Endometrial microvascular endothelial cells (primary cell): ENCODE measurements at regions not wholly inside any gene's neighbourhood (a gene's known extent, or its start where the extent isn't known, plus 50 kb on each side); places are given as distances from the start of the nearest gene placed in this dataset.

Source experiments
- in situ Hi-C: cut with HindIII; loops from 2 replicates; pipeline ENCODE4 v1.10.0; 2017; ENCODE audit warnings: low sequenced_read_pairs, low pct_unique_long_range_greater_than_20kb; ENCODE audit errors: inconsistent ontology term

DNA sequence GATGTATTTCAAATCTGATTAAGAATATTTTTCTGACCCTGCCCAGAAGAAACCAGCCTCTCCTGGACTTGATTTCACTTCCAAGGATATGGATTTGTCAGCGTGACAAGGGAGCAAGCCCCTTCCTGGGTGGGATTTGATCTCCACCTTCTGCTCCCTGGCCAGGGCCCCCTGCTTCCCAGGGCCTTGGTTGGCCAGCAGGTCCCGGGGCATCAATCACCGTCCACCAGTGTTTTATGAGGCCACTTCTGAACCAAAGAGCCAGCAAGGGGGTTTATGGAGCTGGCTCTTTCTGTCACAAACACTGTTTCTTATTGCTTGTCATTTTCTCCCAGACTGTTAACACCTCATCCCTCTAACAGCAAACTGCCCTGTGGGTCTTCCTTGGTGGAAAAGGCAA, 320.5 kb upstream of the SKOR2 start:
- in situ Hi-C loops, result no loop called here

DNA sequence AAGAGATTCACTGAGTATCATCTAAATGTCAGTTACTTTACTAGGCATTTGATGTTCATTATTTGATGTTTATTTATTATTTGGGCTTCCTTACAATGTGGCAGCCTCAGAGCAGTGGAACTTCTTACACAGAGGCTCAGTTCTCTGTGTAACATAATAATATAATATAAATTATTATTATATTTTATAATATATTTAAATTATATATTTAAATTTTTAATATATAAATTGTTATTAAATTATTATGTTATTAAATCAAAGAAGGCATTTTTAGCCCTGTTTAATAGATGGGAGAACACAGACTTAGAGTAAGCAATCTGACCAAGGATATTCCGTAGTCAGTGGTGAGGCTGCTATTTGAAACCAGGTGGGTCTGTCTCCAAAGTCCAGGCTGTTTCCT, 315.3 kb upstream of the SKOR2 start:
- in situ Hi-C loops, result no loop called here

DNA sequence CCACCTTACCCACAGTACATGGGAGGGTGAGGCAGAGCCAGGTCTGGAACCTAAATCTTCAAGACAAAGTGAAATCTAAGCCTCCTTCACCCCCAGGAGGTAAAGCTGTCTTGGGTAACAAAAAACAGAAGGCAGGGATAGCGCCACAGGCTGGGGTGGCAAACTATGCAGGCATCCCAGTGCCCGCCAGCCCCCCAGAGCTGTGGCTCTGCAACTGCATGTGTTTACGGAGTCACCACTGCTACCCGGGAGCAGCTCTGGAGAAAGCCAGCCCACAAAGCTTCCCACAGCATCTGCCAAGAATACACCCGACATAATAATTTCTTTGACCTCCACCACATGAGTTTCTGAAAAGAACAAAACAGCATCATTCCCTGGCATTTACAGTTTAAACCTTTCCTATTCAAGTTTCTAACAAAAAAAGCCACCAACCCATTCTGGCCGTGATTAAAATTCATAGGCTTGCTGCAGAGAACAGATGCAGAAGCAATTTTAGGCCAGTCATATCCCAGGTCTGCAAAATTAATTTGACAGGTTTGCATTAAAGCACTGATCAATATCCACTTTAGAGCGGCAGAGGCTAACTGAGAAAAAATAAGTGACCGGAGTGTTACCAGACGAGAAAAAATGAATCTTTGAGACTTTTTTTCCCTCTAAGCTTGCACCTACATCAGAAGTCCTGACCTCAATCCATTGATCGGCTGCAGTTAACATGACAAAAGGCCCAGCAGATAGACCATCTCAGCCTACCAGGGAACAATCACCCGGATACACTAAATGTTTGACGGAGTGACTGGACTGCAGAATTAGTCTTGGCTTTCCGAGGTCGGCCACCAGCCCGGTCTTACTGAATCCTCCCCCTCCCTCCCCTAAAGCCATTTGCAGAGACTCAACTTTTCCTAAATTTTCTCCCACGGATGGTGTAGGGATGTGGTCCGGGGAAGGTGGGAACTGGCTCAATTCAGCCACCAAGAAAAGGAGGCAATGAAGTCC, 309.6 kb upstream of the SKOR2 start:
- in situ Hi-C loops, result no loop called here

DNA sequence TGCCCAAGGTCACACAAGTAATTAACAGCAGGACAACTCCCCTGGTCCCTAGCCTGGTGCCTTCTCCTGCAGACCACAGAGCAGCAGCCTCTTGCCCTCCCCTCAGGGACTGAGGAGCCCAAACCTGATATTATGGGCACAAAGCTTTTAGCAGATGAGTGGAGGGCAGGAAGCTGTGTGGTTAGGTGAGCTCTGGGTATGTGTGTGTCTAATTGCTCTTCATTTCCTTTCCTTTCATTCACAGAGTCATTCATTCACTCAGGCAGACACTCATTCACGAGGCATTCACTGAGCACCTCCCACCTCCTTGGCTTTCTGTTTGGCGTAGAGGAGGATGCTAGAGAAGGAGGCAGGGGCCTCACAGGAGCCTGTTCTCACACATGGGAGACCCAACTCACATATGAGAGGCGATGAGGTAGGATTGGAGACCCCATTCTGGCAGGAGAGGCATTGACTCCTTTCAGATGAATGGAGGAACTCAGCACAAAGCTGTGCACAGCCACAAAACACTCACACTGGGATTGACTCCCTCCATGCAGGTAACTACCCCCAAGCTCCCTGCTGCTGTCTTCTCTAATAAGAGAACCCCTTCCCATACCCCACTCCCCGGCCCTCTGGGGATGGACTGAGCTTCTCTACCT, 306.8 kb upstream of the SKOR2 start:
- in situ Hi-C loops, result no loop called here

DNA sequence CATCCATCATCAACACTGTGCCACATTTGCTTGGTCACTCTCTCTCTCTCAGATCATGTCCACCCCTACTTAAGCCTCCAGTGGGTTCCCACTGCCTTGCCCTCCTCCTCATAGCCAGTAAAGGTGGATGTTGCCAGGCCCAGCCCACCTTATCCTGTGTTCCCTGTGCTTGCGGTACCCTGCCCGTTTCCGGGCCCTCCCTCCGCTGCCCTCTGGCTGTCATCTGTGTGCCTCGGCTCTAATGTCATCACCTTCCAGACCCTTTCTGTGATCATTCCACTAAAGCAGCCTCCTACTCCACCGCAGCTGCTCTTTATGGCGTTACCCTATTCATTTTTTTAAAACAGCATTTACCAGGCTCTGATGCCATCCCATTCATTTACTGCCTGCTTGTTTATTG, 305.7 kb upstream of the SKOR2 start:
- in situ Hi-C loops, result no loop called here

DNA sequence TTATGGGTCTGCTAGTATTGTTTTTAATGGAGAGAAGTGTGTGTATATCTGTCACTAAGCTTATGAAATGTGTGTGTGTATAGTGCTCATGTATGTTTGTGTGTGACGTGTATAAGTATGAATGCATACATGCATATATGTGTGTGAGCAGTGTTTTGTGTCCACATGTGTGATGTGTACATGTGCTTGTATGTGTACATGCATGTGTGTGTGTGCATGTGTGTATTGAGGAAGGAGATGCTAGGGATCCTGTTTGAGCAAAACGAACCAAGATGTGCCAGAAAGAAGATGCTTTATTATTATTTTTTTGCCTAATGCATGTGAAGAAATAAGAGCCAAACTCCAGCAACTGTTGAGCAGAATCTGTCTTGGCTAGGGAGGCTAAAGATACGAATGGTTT, 301.3 kb upstream of the SKOR2 start:
- in situ Hi-C loops, result no loop called here

DNA sequence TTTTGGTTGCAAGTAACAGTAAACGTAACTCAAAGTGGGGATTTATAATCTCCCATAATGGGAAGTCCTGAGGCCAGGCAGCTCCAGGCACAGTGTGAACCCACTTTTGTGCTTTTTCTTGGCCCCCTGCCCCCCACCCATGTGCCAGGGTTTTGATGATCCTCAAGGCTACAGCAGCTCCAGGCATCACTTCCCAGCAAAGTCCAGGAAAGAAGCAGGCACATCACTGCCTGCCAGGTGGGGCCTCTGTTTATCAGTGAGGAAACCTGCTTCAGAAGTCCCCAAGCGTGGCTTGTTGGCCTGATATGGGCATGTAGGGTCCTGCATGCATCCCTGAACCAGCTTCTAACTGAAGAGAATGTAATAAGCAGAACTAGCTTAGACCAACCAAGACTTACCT, 299.2 kb upstream of the SKOR2 start:
- in situ Hi-C loops, result no loop called here

DNA sequence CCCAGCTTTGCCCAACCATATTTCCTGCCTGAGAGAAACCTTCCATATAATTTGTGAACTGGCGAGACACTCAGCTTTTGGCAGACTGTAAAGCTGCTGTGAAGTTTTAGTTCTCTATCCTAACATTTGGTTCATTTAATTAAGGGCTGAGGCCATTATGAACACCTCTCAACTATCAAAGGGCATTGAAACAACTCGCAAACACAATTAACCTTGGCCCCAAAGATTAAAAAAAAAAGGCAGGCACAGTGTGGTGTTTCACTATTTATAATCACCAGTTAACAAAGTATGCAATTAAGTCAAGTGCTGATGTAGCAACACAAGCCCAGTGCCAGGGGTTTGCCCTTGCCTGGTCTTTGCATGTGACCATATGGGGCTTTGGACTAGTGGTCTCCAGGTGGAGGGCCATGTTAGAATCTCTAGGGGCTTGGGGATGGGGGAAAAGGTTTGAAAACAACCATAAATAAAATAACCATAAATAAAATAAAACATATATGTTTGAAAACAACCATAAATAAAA, 297.6 kb upstream of the SKOR2 start:
- in situ Hi-C loops, result no loop called here

DNA sequence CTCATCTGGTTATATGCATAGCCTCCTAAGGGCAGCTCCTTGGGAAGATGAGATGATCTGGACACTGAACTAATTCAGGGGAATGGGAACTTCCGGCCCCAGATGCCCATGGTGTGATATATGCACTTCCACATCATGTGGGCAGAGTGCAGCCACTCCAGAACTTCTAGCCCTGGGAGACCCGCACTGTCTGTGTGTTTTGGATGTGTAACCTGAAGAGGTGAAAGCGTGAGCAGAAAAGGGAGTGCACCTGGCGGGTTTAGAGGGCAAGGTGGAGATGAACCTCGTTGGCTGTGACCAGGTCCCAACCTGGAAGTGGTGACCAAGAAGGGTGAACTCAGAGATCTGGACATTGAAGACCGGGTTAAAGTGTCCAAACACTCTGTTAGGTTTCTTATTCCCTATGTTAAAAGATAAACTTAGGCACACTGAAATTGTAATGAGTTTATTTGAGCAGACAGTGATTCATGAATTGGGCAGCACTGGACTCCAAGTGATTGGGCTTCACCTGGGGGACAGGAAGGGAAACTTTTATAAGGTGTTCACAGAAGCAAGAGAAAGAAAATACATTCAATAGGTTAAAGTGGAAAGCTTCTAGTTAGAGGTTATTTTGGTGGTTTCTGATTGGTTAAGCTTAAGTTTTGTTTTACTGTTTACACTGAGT, 296.2 kb upstream of the SKOR2 start:
- in situ Hi-C loops, result no loop called here

DNA sequence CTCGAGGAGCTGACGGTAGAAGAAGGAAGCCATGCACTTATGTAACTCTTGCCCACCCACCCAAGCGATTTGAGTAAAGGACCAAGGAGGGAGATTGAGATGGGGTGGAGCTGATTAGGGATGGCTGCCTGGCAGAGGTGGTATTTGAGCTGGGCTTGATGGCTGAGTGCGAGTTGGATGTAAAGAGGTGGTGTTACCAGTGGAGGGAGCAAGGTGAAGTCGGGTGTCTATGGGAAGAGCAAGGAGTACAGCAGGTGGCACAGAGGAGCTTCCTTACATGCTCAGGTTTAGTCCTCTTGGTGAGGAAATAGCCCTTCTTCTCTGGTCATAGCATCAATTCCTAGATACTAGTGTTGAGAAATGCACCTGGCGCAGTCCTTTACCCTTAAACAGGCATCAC, 294.2 kb upstream of the SKOR2 start:
- in situ Hi-C loops, result no loop called here

DNA sequence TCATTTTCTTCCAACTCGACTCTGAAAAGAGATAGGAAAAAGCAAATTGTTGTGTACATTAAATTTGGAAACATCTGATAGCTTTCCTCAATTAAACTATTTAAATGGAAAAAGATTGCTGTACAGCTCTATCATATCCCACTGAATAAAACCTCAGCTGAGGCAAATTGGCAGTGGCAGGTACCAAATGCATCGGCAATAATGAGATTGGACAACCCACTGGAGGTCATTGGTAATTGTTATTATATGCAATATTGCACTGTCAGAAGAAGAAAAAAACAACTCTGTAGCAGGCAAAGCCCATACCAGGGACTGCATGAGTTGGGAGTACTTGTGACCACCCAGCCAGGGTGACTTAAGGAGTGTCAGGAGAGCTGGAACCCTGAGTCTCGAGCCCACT, 291.6 kb upstream of the SKOR2 start:
- in situ Hi-C loops, result no loop called here

DNA sequence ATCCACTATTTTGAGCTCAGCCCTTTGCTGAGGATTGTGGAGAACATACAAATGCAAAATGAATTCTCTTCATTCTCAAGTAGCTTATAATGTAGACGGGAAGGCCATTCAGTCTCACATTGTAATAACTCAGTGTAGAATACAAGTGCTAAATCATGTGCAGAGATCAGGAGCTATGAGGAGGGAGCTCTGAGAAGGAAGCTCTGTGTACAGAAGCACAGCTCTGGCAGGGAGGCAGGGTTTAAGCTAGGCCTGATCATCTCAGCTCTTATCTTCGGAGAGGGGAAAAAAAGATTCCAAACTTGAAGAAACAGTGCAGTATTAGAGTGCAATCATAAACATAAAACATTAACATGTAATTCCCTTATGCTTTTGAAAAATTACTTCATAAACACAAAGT, 291.1 kb upstream of the SKOR2 start:
- in situ Hi-C loops, result no loop called here

DNA sequence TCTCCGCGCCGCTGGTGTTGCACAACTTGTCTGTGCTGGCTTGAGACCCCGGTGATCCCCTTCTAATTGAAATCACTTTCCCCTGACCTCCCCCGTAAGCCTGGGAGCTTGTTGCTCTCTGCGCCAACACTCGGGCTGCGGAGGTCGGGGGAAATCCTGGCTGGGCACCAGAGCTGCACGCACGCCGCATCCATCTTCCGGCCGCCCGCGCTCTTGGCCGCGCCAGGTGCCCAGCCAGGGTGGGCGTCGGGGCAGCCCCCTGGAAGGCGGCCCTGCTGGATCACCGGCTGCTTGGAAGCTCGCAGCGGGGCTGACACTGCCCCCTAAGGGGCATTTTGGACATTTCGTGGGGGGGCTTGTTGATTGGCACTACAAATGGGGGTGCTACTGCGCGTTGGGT, 280.3 kb upstream of the SKOR2 start:
- in situ Hi-C loops, result no loop called here

DNA sequence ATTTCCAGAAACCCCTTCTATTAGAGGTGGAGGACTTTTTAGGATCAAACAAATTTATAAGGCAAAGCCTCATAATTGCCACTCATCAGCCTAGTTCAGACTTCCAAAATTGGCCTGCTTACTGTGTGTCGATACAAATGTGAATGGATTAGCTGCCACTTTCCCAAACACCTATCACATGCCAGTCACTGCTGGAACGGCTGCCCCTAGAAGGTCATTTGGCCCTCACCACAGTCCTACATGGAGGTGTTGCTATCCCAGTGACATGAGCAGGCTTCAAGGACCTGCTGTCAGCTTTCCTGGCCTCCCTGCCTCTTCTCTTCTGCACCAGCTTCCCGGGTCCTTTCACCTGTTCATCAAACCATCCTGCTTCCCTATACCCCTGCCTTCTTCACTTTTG, 279.2 kb upstream of the SKOR2 start:
- in situ Hi-C loops, result no loop called here

DNA sequence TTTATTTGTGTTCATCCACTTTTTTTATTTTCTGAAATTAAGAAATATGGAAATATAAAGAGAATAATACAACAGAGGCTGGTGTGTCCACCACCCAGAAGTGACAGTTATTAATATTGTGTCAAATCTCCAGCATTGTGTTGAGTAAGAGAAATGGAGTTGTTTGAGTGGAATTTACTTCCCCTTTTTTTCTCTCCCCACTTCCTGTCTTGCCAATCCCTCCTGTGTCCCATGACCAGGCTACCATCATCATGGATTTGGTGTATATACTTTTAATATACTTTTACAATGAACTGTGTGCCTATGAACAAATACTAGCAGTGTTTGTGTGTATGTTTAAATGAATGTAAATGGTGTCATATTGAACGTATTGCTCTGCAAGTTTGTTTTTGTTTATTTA, 276.9 kb upstream of the SKOR2 start:
- in situ Hi-C loops, result no loop called here

DNA sequence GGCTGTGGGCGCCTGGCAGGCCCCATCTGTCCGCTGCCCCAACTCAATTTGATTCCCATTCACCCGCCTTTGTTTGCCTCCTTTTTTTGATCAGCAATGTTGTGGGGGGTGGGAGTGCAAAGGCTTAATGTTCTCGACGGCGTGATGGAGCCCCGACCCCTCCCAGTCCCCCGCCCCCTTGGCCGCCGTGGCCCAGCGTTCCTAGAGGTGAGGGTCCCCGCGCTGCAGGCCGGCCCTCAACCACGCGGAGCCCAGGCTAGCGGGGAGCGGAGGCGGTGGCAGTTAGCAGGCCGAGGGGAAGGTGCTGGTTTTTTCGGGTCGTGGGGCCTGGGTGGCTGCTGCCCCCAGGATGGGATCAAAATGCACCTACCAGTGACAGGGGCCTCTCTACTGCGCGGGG, 274.7 kb upstream of the SKOR2 start:
- in situ Hi-C loops, result no loop called here

DNA sequence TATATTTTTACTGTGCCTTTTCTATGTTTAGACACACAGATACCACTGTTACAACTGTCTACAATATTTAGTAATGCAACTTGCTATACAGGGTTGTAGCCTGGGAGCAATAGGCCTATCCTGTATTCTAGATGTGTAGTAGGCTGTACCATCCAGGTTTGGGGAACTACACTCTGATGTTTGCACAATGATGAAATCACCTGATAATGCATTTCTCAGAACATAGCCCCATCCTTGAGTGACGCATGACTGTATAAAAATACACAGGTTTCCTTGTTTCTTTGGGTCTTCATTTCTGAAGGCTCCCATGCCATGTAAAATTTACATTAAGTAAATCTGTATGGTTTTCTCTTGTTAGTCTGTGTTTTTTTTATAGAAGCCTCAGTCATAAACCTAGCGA, 270.9 kb upstream of the SKOR2 start:
- in situ Hi-C loops, result no loop called here

DNA sequence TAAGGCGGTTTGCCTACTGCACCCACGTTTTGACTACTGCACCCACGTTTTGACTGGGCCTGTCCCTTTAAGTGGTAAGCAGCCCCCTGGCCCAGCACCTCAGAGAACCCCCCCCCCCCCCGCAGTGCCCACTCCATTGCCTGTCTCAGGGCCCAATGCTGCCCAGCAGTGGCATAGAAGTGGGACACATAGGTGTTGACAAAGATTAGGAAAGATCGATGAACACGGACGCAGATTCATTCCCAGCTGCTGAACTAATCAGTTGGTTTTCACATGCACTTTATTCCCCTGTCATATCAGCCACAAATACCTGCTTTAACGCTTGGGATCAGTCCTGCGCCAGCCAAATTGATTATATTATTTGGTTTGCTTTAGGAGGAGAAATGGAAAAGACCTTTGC, 268.8 kb upstream of the SKOR2 start:
- in situ Hi-C loops, result no loop called here

DNA sequence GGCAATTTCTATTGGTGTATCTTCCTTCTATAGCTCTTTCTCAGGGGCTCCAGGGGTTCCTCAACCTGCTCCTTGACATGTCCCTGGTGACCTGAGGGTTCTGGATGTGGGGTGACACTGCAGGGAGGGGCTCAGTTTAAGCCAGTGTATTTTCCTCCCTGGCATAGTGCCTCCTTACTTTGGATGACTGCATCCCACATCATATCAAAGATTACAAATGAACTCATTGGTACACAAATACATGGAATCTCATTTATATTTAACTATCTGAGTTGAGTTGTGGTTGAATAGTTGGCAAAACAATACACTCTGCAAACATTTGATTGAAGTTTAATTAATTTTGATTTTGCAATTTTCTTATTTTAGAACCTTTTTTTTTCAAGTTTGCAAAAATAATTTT, 268.2 kb upstream of the SKOR2 start:
- in situ Hi-C loops, result no loop called here

DNA sequence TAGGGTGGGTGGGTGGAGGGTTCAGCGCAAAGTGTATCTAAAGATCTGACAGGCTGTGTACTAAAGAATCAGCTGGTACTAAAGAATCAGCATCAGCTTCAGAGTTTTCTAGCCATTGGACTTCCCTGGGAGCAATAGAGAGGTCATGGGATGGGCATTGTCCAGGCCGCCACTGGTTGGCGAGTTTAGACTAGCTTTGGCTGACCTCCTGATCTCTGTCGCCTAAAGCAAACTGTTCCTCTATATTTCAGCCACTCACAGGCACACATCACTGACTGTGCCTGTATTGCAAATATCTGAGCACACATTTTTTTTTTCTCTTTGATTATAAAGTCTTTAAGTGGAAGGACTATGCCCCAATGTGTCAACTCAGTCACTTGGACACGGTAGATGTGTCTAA, 267.8 kb upstream of the SKOR2 start:
- in situ Hi-C loops, result no loop called here
